HEK293T (cell line): ENCODE measurements at regions not wholly inside any gene's neighbourhood (a gene's known extent, or its start where the extent isn't known, plus 50 kb on each side); places are given as distances from the start of the nearest gene placed in this dataset.

Experiments used
- CTCF ChIA-PET: fragments of 350-600 bp; formaldehyde crosslinking; extraction: SDS; loops from one replicate; lab custom pipeline; 2021; ENCODE audit warnings: antibody characterized with exemption, inconsistent platforms; lab: Yijun Ruan, JAX
- POLR2A ChIA-PET: fragments of 350-600 bp; formaldehyde crosslinking; extraction: SDS; loops from one replicate; lab custom pipeline; 2020; ENCODE audit warnings: antibody characterized with exemption, inconsistent platforms; lab: Yijun Ruan, JAX
- DNase-seq: peaks from one replicate; pipeline ENCODE4 v3.0.0; 2012; ENCODE audit warnings: mixed read lengths; ENCODE audit errors: extremely low spot score
- ARNT ChIP-seq: fragments of 450-650 bp; IDR thresholded peaks from 2 replicates; pipeline ENCODE4 v1.6.1; 2017; ENCODE audit warnings: mild to moderate bottlenecking
- BHLHE40 ChIP-seq: fragments of 450-650 bp; IDR thresholded peaks from 2 replicates; pipeline ENCODE4 v1.6.1; 2016; ENCODE audit warnings: mild to moderate bottlenecking, moderate library complexity, borderline replicate concordance
- CTBP1 ChIP-seq: fragments of 450-650 bp; IDR thresholded peaks from 2 replicates; pipeline ENCODE4 v1.6.1; 2016; ENCODE audit warnings: borderline replicate concordance
- ELF4 ChIP-seq: fragments of 450-650 bp; IDR thresholded peaks from 2 replicates; pipeline ENCODE4 v1.6.1; 2017; ENCODE audit warnings: antibody characterized with exemption
- FOXA1 ChIP-seq: fragments of 450-650 bp; IDR thresholded peaks from 2 replicates; pipeline ENCODE4 v1.6.1; 2016; ENCODE audit warnings: mild to moderate bottlenecking
- FOXK2 ChIP-seq: fragments of 450-650 bp; IDR thresholded peaks from 2 replicates; pipeline ENCODE4 v1.6.1; 2016; ENCODE audit warnings: mild to moderate bottlenecking
- FOXM1 ChIP-seq: fragments of 450-650 bp; IDR thresholded peaks from 2 replicates; pipeline ENCODE4 v1.6.1; 2017; ENCODE audit warnings: mild to moderate bottlenecking, borderline replicate concordance
- HDGF ChIP-seq: fragments of 450-650 bp; IDR thresholded peaks from 2 replicates; pipeline ENCODE4 v1.6.1; 2017; ENCODE audit warnings: antibody characterized with exemption, borderline replicate concordance
- L3MBTL2 ChIP-seq: fragments of 450-650 bp; conservative IDR thresholded peaks from 2 replicates; pipeline ENCODE4 v1.6.1; 2016; ENCODE audit warnings: mild to moderate bottlenecking
- LEF1 ChIP-seq: fragments of 450-650 bp; IDR thresholded peaks from 2 replicates; pipeline ENCODE4 v1.6.1; 2017; ENCODE audit warnings: mild to moderate bottlenecking, borderline replicate concordance
- NFRKB ChIP-seq: fragments of 450-650 bp; IDR thresholded peaks from 2 replicates; pipeline ENCODE4 v1.6.1; 2016; ENCODE audit warnings: mild to moderate bottlenecking, moderate library complexity
- PKNOX1 ChIP-seq: fragments of 450-650 bp; IDR thresholded peaks from 2 replicates; pipeline ENCODE4 v1.6.1; 2016
- SP1 ChIP-seq: fragments of 450-650 bp; IDR thresholded peaks from 2 replicates; pipeline ENCODE4 v1.6.1; 2017
- SUZ12 ChIP-seq: fragments of 450-650 bp; IDR thresholded peaks from 2 replicates; pipeline ENCODE4 v1.6.1; 2016; ENCODE audit warnings: mild to moderate bottlenecking
- TARDBP ChIP-seq: fragments of 450-650 bp; IDR thresholded peaks from 2 replicates; pipeline ENCODE4 v1.6.1; 2016
- ZNF384 ChIP-seq: fragments of 450-650 bp; IDR thresholded peaks from 2 replicates; pipeline ENCODE4 v1.6.1; 2016

GRCh38 chr1:81155131-81155530, 645.6 kb upstream of the ADGRL2 start:
- TF ChIP-seq FOXA1 (no peak), L3MBTL2 (no peak), BHLHE40 (no peak), FOXK2 (no peak), TARDBP (no peak), HDGF (no peak), ELF4 (no peak), SUZ12 (no peak), LEF1 (no peak), ZNF384 (no peak), CTBP1 (no peak), NFRKB (no peak)
- no peak for DNase-seq
- POLR2A ChIA-PET = no interaction called here
- CTCF ChIA-PET = no interaction called here

GRCh38 chr1:81151206-81151605, 649.5 kb upstream of the ADGRL2 start:
- DNase-seq = no peak
- TF ChIP-seq CTBP1 (no peak), FOXM1 (no peak), BHLHE40 (no peak), ZNF384 (no peak), HDGF (no peak), FOXA1 (no peak), PKNOX1 (no peak), ELF4 (no peak), NFRKB (no peak), TARDBP (no peak)
- POLR2A ChIA-PET = no interaction called here
- CTCF ChIA-PET = no interaction called here

- ChIA-PET POLR2A (no interaction called here), CTCF (no interaction called here)
- TF ChIP-seq FOXK2 (no peak), HDGF (no peak), PKNOX1 (no peak), BHLHE40 (no peak)
- no peak for DNase-seq
Observed at GRCh38 chr1:81149649-81150325, 650.9 kb upstream of the ADGRL2 start.

GRCh38 chr1:81144240-81144825, 656.4 kb upstream of the ADGRL2 start:
- POLR2A ChIA-PET = no interaction called here
- CTCF ChIA-PET = no interaction called here
- DNase-seq = no peak
- no peak for TF ChIP-seq FOXK2
- no peak for TF ChIP-seq LEF1
- TF ChIP-seq L3MBTL2 = no peak
- TF ChIP-seq NFRKB = no peak

- no peak for DNase-seq
- ChIA-PET CTCF (no interaction called here), POLR2A (interaction anchor here (0.6 kb wide), 1 partner anchor 823 kb away, joined by 3 read pairs; no protein-coding TSS in a partner anchor)
- TF ChIP-seq FOXK2 = no peak
- no peak for TF ChIP-seq SP1
- no peak for TF ChIP-seq L3MBTL2
Observed at GRCh38 chr1:81142099-81142826, 658.5 kb upstream of the ADGRL2 start.

GRCh38 chr1:81135524-81135923, 665.2 kb upstream of the ADGRL2 start:
- DNase-seq = no peak
- ChIA-PET POLR2A (no interaction called here), CTCF (no interaction called here)
- TF ChIP-seq BHLHE40 = no peak
- no peak for TF ChIP-seq CTBP1
- no peak for TF ChIP-seq ARNT
- TF ChIP-seq TARDBP = no peak
- TF ChIP-seq FOXK2 = no peak
- TF ChIP-seq L3MBTL2 = no peak
- TF ChIP-seq HDGF = no peak
- no peak for TF ChIP-seq NFRKB
- no peak for TF ChIP-seq FOXA1
- no peak for TF ChIP-seq SUZ12
- TF ChIP-seq SP1 = no peak
- TF ChIP-seq FOXM1 = no peak
- no peak for TF ChIP-seq LEF1
- TF ChIP-seq ELF4 = no peak
- no peak for TF ChIP-seq ZNF384
- no peak for TF ChIP-seq PKNOX1

- DNase-seq = no peak
- CTCF ChIA-PET = no interaction called here
- TF ChIP-seq PKNOX1 (no peak), NFRKB (no peak), FOXA1 (no peak), FOXK2 (no peak), ZNF384 (no peak), ELF4 (no peak), CTBP1 (no peak), L3MBTL2 (no peak), FOXM1 (no peak), ARNT (no peak), BHLHE40 (no peak), SUZ12 (no peak), TARDBP (no peak), LEF1 (no peak)
- POLR2A ChIA-PET = no interaction called here
Observed at GRCh38 chr1:81129776-81130175, 671.0 kb upstream of the ADGRL2 start.
